C1 segment of cervical spinal cord (tissue), 14 donors: ENCODE measurements at regions not wholly inside any gene's neighbourhood (a gene's known extent, or its start where the extent isn't known, plus 50 kb on each side); places are given as distances from the start of the nearest gene placed in this dataset.

Experiments used
- DNase-seq, 14 donors: peaks; one replicate each; lab custom pipeline; 2025; lab: John Stamatoyannopoulos, UW

- DNase-seq, result no peak
These were observed 476.8 kb downstream of the GABRG1 start for GRCh38 chr4:45646885-45647590.

- no peak for DNase-seq
These were observed 483.6 kb downstream of the GABRG1 start for GRCh38 chr4:45640281-45640680.

- no peak for DNase-seq
These were observed 485.2 kb downstream of the GABRG1 start for GRCh38 chr4:45638641-45639040.

DNA sequence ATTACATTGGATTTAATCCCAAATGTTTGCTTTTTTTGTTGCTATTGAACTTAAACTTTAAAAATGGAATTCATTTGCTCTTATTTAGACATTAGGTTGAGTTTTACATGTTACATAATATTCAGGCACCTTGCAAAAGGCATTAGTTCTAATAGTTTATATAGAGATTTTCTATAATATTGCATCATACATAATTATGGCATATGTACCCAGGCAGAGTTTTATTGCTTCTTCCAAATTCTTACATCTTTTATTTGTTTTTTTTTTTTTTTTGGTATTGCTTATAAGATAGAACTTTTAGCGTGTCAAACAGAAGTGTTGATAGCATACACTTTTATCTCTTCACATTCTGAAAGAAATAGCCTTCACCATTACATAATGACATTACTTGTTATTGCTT lies 487.7 kb downstream of the GABRG1 start:
- no peak for DNase-seq

DNA sequence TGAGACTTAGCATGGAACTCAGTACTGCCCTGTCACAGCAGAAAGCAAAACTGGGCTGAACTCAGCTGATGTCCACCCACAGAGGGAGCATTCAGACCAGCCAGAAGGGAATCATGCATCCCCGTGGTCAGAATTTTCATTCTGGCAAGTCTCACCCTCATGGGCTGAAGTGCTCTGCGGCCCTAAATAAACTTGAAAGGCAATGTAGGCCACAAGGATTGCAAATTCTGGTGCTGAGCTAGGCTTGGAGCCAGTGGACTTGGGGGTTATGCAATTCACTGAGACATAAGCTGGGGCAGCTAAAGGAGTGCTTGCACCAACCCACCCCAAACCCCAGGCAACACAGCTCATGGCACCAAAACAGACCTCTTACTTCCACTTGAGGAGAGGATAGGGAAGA lies 494.1 kb downstream of the GABRG1 start:
- peak in 9 of 14 donors; percentile 7 to 60 (median 28) for DNase-seq

DNA sequence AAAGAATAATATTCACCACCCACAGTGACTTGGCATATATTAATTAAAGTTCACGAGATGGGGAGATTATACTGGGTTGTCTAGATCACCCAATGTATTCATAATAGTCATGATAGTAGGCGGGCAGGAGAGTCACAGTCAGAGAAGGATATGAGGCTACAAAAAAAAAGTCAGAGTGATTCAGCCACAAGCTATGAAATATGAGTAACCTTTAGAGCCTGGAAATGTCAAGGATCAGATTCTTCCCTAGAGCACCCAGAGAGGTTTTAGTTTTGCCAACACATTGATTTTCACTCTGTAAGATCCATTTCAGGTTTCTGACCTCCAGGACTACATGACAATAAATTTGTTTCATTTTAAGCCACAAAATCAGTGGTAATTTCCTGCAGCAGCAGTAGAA lies 501.9 kb downstream of the GABRG1 start:
- DNase-seq, result no peak

DNA sequence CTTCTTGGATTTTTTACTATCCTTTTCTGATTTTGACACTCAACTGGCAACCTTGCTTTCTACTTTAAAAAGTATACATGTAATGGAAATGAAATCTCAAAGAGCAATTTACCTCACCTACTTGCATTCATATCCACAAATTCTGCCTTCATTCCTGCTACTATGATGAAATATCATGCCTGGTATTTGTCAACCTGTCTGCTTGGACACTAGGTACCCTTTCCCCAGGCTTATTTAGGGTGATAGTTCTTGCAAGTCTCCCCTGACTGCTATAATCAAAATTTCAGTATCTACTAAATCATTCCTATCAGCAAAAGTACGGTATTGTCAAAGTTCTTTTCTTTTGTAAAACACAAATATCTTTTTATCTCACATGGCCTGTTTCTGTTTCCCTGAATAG lies 503.0 kb downstream of the GABRG1 start:
- no peak for DNase-seq

DNA sequence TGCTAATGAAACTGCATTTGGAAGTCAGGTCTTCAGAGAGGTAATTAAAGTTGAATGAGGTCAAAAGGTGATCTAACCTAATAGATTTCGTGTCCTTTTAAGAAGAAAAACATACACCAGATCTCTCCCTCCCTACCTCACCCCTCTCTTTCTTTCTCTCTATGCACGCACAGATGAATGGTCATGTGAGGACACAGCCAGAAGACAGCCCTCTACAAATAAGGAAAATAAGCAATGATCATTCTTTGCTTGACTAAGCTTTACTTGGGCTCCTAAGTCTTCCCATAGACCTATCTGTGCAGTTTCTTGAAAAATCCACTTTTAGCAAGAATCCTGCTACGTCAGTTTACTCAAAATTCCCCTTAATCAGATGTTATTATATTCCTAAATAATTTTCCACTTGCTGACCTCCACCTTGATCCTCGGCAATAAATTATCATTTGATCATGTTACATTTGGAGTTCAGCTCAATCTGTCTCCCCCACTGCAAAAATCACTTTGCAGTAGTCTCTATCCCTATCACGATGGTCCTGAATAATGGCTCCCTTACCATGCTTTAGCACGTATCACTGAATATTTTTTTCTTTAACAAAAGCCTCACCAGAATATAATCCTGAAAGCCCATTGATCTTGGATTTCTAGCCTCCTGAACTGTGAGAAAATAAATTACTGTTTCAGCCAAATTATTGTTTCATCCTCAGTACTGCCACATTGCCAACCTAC lies 527.3 kb downstream of the GABRG1 start:
- DNase-seq, result no peak

DNA sequence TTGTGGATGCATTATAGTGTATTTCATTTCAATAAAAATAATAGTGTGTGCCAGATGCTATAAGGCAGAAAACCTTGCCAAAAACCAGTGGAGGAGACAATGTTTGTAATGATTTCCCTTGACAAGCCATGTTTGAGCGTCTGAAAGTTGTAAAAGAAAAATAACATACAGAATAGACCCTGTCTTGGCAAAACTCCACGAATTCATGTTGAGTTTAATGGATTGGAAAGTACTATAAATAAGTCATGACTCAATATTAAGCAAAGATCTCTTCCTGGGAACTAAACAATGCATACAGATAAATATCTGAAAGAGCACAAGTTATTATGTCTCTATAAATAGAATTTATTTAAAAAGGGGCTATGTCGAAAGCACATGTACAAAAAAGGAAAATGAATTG lies 543.5 kb downstream of the GABRG1 start:
- DNase-seq, result no peak

DNA sequence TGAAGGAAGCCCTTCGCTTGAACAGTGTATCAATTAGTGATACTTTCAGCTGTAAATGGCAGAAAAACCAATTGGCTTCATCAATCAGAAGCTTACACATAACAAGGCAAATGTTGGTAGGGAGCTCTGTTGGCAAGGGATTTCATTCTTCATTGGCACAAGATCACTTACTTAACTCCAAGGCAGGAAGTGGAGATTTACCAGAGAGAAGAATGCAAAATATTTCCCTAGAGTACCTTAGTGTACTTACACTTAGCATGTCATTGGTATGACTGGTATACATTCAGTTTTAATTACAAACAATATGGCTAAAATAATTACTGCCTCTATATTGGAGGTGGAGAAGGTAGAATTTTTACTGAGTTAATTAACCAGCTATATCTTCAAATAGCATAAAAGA lies 545.0 kb downstream of the GABRG1 start:
- no peak for DNase-seq

GRCh38 chr4:45576275-45576674 lies 547.6 kb downstream of the GABRG1 start:
- DNase-seq, result no peak

GRCh38 chr4:45569619-45570018 lies 554.2 kb downstream of the GABRG1 start:
- no peak for DNase-seq

- no peak for DNase-seq
These were observed 555.2 kb downstream of the GABRG1 start for GRCh38 chr4:45568694-45569093.

DNA sequence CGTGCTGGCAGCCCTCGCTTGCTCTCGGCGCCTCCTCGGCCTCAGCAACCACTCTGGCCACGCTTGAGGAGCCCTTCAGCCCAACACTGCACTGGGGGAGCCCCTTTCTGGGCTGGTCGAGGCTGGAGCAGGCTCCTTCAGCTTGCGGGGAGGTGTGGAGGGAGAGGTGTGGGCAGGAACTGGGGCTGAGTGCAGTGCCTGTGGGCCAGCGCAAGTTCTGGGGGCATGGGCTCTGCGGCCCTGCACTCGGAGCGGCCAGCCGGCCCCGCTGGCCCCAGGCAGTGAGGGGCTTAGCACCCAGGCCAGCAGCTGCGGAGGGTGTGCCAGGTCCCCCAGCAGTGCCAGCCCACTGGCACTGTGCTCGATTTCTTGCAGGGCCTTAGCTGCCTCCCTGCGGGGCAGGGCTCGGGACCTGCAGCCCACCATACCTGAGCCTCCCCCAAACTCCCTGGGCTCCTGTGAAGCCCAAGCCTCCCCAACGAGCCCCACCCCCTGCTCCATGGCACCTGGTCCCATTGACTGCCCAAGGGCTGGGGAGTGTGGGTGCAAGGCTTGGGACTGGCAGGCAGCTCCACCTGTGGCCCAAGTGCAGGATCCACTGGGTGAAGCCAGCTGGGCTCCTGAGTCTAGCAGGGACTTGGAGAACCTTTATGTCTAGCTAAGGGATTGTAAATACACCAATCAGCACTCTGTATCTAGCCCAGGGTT lies 556.8 kb downstream of the GABRG1 start:
- no peak for DNase-seq

DNA sequence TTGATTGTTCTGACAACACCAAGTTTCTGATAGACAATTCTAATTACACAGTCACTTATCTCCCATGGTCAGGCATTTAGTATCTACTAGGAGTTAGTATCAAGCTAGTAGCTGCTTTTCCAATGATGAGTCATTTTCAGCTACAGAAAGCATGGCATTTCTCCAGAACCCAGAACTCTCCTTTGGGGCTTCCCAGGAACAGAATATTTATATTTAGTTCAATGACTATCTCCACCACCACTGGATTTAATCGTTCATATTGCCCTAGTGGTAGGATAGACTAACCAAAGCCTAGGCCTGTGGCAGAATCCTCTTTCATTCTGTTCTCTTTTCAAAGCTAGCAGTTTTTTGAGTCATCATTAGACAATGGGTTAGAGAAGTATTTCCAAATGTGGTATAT lies 569.4 kb downstream of the GABRG1 start:
- no peak for DNase-seq

- DNase-seq, result no peak
These were observed 573.0 kb downstream of the GABRG1 start for GRCh38 chr4:45550766-45551366.

GRCh38 chr4:45539142-45539814 lies 584.6 kb downstream of the GABRG1 start:
- no peak for DNase-seq

DNA sequence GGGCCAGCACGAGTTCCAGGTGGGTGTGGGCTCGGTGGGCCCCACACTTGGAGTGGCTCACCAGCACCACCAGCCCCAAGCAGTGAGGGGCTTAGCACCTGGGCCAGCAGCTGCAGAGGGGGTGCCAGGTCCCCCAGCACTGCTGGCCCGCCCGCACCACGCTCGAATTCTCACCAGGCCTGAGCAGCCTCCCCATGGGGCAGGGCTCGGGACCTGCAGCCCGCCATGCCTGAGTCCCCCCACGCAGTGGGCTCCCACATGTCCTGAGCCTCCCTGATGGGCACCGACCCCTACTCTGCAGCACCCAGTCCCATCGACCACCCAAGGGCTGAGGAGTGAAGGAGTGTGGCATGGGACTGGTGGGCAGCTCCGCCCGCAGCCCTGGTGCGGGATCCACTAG lies 593.4 kb downstream of the GABRG1 start:
- DNase-seq, result no peak

DNA sequence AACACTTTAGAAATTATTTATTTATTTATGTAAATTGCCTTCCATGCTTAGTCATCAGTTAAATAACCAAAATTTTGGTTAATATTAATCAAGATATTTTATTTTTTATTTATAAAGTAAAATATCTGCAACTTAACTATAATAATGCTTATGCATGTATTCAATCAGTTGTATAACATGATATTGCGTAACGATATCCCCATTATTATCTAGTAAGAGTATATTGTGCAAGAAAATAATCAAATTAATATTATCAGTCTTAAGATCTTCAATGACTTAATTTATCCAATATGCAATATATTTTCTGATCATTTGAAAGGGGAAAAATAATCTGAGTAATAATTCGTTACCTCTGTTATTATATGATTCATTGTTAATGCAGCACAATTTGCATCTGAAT lies 596.7 kb downstream of the GABRG1 start:
- DNase-seq, result no peak

- DNase-seq, result no peak
These were observed 605.0 kb downstream of the GABRG1 start for GRCh38 chr4:45518832-45519231.

- no peak for DNase-seq
These were observed 621.4 kb downstream of the GABRG1 start for GRCh38 chr4:45502471-45502870.

DNA sequence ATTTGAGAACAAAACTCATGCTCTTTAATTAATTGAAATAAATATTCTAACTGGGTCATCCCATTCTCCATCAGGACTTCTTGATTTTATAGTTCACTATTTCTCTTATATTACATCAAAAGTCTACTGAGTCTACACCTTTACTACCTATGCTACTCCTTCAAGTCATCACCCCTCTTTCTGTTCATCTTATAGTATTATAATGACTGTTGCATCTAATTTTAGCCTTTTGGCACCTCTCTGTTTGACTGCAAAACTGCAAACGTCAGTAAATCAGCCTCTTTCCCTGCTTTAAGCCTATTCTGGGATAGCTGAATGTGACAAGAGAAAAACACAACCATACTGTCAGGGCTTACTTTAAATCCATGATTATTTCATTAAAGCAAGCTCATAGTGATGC lies 639.1 kb downstream of the GABRG1 start:
- DNase-seq, result no peak
